Skin epidermis (tissue), 12 donors: ENCODE measurements at regions not wholly inside any gene's neighbourhood (a gene's known extent, or its start where the extent isn't known, plus 50 kb on each side); places are given as distances from the start of the nearest gene placed in this dataset.

Source experiments
- H3K27ac ChIP-seq, 21 experiments: fragments of 200-600 bp; sonication (generic) in 11 of 21; one replicate each; pipeline ENCODE4 v1.5.0; 2020; ENCODE audit warnings: mild to moderate bottlenecking in 3 of 21, inconsistent platforms in 2 of 21, moderate library complexity in 2 of 21
- H3K4me3 ChIP-seq, 7 experiments: fragments of 200-600 bp; sonication (generic) in 2 of 7; one replicate each; pipeline ENCODE4 v1.5.0; 2020; ENCODE audit warnings: inconsistent platforms in 2 of 7, mild to moderate bottlenecking in 2 of 7, moderate library complexity in 1 of 7

DNA sequence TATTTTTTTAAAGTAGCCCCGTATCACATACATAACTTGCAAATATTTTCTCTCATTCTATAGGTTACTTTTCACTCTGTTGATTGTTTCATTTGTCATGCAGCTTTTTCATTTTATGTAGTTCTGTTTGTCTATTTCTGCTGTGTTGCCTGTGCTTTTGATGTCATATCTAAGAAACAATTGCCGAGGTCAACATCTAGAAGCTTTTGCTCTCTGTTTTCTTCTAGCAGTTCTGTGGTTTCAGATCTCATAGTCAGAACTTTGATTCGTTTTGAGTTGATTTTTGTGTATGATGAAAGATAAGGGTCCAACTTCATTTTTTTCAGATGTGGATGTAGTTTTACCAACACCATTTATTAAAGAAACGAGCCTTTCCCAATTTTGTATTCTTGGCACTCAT lies 79.5 kb downstream of the CD200 start:
- H3K27ac ChIP-seq: no peak overlapping the region
- no peak overlapping the region for H3K4me3 ChIP-seq

DNA sequence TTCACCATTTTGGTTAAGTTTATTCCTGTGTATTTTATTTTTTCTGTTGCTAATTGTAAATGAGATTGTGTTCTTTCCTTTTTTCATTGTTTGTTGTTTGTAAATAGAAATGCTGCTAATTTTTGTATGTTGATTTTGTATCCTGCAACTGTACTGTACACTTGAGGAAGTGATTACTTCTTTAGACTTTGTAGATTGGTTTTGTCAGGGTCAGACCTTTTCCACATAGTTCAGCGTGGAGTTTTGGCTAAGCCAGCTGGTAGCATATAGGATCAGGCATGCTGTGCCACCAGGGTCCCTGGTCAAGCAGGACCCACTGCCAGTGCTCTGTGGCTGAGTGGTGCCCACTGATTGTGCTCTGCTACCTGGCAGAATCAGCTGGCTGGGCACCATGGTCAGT lies 80.1 kb downstream of the CD200 start:
- H3K4me3 ChIP-seq: no peak overlapping the region
- peak overlapping the region in 1 of 21 experiments; percentile 46 for H3K27ac ChIP-seq

DNA sequence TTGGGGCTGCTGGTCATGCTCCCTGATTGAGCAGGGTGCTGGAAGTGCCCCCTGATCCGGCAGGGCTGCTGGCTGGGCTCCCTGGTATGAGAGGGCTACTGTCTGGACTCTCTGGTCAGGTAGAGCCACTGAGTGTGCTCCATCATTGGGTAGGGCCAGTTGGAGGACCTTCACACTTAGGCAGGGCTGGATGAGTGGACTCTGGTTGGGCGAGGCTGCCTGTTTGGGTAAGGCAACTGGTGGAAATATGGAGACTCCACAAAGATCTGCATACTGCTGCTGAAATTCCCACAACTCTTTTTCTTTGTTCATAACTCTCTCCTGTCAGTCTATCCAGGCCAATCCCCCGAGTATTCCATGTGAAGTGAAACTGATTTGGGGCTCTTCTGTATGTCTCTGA lies 80.8 kb downstream of the CD200 start:
- Histone ChIP-seq H3K4me3 (no peak overlapping the region), H3K27ac (peak overlapping the region in 1 of 21 experiments; percentile 1)
